ENCODE measurements at regions not wholly inside any gene's neighbourhood (a gene's known extent, or its start where the extent isn't known, plus 50 kb on each side); places are given as distances from the start of the nearest gene placed in this dataset.

DNA sequence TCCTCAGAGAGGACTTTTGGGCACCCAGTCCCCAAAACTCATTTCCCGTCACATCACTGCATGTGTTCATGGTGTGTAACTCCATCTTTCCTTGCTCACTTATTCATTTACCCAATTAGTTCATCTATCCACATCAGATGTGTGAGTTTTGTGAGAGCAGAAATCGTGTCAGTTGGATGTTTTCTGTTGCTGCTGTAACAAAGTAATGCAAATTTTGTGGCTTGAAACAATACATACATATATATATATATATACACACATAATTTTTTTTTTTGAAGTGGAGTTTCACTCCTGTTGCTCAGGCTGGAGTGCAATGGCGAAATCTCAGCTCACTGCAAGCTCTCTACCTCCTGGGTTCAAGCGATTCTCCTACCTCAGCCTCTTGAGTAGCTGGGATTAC, 70.5 kb upstream of the BOD1 start:
- Mint-ChIP-seq H3K4me3 (no peak overlapping the region), H3K9me3 (peaks cover 3% of the 10 kb centered on the region), H3K36me3 (no peaks in the 10 kb centered on the region), H3K4me1 (ENCODE audit: unreplicated experiment) (peaks cover 24% of the 10 kb centered on the region), H3K27me3 (no peaks in the 10 kb centered on the region), H3K27ac (no peak overlapping the region)
- DNase-seq (ENCODE audit: extremely low spot score, unreplicated experiment) = no peak
- TF ChIP-seq, protein P1, sequence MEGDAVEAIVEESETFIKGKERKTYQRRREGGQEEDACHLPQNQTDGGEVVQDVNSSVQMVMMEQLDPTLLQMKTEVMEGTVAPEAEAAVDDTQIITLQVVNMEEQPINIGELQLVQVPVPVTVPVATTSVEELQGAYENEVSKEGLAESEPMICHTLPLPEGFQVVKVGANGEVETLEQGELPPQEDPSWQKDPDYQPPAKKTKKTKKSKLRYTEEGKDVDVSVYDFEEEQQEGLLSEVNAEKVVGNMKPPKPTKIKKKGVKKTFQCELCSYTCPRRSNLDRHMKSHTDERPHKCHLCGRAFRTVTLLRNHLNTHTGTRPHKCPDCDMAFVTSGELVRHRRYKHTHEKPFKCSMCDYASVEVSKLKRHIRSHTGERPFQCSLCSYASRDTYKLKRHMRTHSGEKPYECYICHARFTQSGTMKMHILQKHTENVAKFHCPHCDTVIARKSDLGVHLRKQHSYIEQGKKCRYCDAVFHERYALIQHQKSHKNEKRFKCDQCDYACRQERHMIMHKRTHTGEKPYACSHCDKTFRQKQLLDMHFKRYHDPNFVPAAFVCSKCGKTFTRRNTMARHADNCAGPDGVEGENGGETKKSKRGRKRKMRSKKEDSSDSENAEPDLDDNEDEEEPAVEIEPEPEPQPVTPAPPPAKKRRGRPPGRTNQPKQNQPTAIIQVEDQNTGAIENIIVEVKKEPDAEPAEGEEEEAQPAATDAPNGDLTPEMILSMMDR (conservative IDR thresholded peaks at IDR 0.05) = no peak

DNA sequence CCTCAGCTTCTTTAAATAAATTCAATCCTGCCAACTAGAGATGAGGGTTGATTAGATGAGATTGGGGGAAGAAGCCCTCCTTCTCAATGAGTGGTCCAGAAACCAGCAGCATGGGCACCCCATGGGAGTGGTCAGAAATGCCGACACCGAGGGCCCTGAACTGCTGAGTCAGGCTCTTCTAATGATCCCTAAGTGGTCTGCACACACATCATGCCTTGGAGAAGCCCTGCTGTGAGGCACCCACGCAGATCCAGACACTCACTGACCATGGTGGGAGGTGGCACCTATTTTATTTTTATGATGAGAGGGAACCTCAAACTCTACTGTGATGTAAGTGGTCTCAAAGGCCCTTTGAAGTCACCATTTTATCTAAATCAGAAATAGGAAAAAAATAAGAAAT, 72.3 kb upstream of the BOD1 start:
- peak overlapping the region; percentile 41 for H3K4me3 Mint-ChIP-seq
- DNase-seq (ENCODE audit: extremely low spot score, unreplicated experiment) = no peak
- H3K36me3 Mint-ChIP-seq = no peaks in the 10 kb centered on the region
- TF ChIP-seq, protein P1 (conservative IDR thresholded peaks at IDR 0.05) = no peak
- no peaks in the 10 kb centered on the region for H3K27me3 Mint-ChIP-seq
- peaks cover 7% of the 10 kb centered on the region for H3K9me3 Mint-ChIP-seq
- peaks cover 28% of the 10 kb centered on the region for H3K4me1 Mint-ChIP-seq (ENCODE audit: unreplicated experiment)
- H3K27ac Mint-ChIP-seq = peak overlapping the region; percentile 55

DNA sequence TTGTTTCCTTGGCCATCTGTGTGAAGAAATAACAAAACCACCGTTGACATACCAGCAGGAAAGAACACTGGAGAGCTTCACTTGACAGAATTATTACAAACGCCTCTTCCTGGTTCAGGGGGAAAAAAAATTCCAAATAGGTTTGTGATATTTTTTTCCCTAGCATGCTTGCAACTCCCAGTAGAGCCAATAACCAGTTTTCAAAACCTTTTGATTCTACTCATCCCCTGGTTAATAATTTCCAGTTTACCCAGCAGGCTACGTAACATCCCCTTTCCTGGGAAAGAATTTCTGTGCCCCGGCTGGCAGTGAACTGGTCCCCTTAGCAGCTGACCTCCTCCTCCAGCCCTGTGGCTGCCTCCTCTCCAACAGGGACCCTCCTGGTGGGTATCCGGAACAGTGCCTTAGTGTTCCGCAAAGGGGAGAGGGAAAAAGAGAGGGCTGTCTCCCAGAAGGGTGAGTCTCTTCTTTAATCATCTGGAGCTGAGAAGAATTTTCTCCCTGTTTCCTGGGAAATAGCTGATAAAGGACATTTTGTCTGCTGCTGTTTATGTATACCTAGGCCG, 72.8 kb upstream of the BOD1 start:
- Mint-ChIP-seq H3K4me1 (ENCODE audit: unreplicated experiment) (peaks cover 28% of the 10 kb centered on the region), H3K27ac (peak overlapping the region; percentile 55), H3K27me3 (no peaks in the 10 kb centered on the region), H3K36me3 (no peaks in the 10 kb centered on the region), H3K4me3 (peak overlapping the region; percentile 41), H3K9me3 (peaks cover 7% of the 10 kb centered on the region)
- TF ChIP-seq, protein P1 (conservative IDR thresholded peaks at IDR 0.05) = no peak
- DNase-seq (ENCODE audit: extremely low spot score, unreplicated experiment) = no peak

DNA sequence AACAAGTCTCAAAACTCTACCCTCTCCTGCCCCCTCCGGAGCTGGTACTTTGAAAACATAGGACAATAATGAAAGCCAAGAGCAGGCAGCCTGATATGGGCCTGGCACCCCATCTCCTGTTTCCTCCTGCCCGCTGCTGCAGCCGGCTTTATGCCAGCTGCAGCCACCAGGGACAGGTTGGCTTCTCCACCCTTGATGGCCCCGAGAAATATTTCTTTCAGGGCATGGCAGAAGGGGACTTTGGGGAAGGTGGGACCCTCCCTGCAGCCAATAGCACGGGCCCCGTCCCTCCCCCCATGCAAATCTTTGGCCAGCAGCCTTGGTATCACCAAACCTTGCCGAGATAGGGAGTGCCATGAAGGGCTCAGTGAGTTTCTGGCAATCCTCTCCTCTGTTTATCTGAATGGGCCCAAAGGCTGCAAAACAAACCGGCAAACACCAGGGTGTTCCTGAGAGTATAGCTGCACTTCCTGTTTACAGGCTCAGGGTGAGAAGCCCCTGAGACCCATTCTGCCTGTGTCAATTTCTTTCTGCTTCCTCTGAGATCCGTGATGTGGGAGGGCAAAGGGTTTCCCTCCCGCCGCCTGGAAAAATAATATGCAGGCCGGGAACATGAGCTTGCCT, 73.4 kb upstream of the BOD1 start:
- H3K4me3 Mint-ChIP-seq = peak overlapping the region; percentile 41
- peaks cover 7% of the 10 kb centered on the region for H3K9me3 Mint-ChIP-seq
- TF ChIP-seq, protein P1 (conservative IDR thresholded peaks at IDR 0.05) = peak; percentile 39
- no peaks in the 10 kb centered on the region for H3K27me3 Mint-ChIP-seq
- H3K4me1 Mint-ChIP-seq (ENCODE audit: unreplicated experiment) = peaks cover 28% of the 10 kb centered on the region
- H3K36me3 Mint-ChIP-seq = no peaks in the 10 kb centered on the region
- peak overlapping the region; percentile 55 for H3K27ac Mint-ChIP-seq
- no peak for DNase-seq (ENCODE audit: extremely low spot score, unreplicated experiment)

DNA sequence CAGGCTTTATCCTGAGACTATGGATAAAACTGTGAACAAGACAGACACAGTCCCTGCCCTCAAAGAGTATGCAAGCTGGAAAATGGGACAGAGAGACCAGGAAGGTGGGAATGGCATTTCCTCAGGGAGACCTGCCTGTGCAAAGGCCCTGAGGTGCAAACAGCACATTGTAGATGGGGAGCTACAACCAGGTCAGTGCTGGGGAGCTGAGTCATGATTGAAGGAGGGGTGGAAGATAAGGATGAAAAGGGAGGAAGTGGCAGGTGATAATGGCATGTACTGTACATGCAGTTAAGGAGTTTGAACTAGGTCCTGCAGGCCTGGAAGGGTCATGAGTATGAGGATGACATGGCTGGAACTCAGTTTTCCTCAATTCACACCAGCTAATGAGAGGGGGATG, 75.5 kb upstream of the BOD1 start:
- DNase-seq (ENCODE audit: extremely low spot score, unreplicated experiment) = no peak
- Mint-ChIP-seq H3K36me3 (no peaks in the 10 kb centered on the region), H3K4me3 (no peak overlapping the region), H3K27ac (no peak overlapping the region), H3K4me1 (ENCODE audit: unreplicated experiment) (peaks cover 28% of the 10 kb centered on the region), H3K27me3 (no peaks in the 10 kb centered on the region), H3K9me3 (peaks cover 4% of the 10 kb centered on the region)
- TF ChIP-seq, protein P1 (conservative IDR thresholded peaks at IDR 0.05) = no peak
